GM23248 (cell line): ENCODE measurements at regions not wholly inside any gene's neighbourhood (a gene's known extent, or its start where the extent isn't known, plus 50 kb on each side); places are given as distances from the start of the nearest gene placed in this dataset. TPM values are rescaled to one million over a fixed set of nuclear protein-coding genes. Genes with fewer than 3 reads are reported as not detected.
"Not testable (repeated sequence)": the region's sequence is repeated elsewhere in the genome, so short reads cannot be mapped to it uniquely, and the experiment has no call there.

Source experiments
- DNase-seq: peaks from one replicate; pipeline ENCODE4 v3.0.0-alpha.2; 2015
- H2AFZ ChIP-seq: fragments of 200-600 bp; sonication (generic); 2 replicates; pipeline ENCODE4 v1.6.1; 2016; ENCODE audit warnings: antibody characterized with exemption
- H3F3A ChIP-seq: fragments of 200-600 bp; sonication (generic); 2 replicates; pipeline ENCODE4 v1.6.1; 2016; ENCODE audit warnings: mild to moderate bottlenecking, antibody characterized with exemption, mixed run types; ENCODE audit not compliant: insufficient read depth
- H3K27ac ChIP-seq: fragments of 200-600 bp; sonication (generic); 2 replicates; pipeline ENCODE4 v1.5.1; 2016; ENCODE audit warnings: mild to moderate bottlenecking
- H3K27me3 ChIP-seq: fragments of 200-600 bp; sonication (generic); replicated peaks from 2 replicates; pipeline ENCODE4 v1.6.1; 2016; ENCODE audit warnings: mild to moderate bottlenecking; ENCODE audit not compliant: insufficient read depth
- H3K36me3 ChIP-seq: fragments of 200-600 bp; sonication (generic); 2 replicates; pipeline ENCODE4 v1.6.1; 2016; ENCODE audit warnings: low read depth, mild to moderate bottlenecking
- H3K4me1 ChIP-seq: fragments of 200-600 bp; sonication (generic); 2 replicates; pipeline ENCODE4 v1.6.1; 2016; ENCODE audit warnings: mild to moderate bottlenecking; ENCODE audit not compliant: insufficient read depth
- H3K4me2 ChIP-seq: fragments of 200-600 bp; sonication (generic); one replicate; pipeline ENCODE4 v1.6.1; 2016; ENCODE audit warnings: mild to moderate bottlenecking; ENCODE audit not compliant: unreplicated experiment
- H3K4me3 ChIP-seq: fragments of 200-600 bp; sonication (generic); 2 replicates; pipeline ENCODE4 v1.5.1; 2016; ENCODE audit warnings: mild to moderate bottlenecking
- H3K79me2 ChIP-seq: fragments of 200-600 bp; sonication (generic); 2 replicates; pipeline ENCODE4 v1.6.1; 2016; ENCODE audit warnings: mild to moderate bottlenecking; ENCODE audit not compliant: insufficient read depth
- H3K9ac ChIP-seq: fragments of 200-600 bp; sonication (generic); 2 replicates; pipeline ENCODE4 v1.6.1; 2016; ENCODE audit warnings: mild to moderate bottlenecking
- H3K9me2 ChIP-seq: fragments of 200-600 bp; sonication (generic); 2 replicates; pipeline ENCODE4 v1.6.1; 2016; ENCODE audit warnings: mixed run types, mild to moderate bottlenecking, moderate library complexity; ENCODE audit not compliant: insufficient read depth
- H3K9me3 ChIP-seq: fragments of 200-600 bp; sonication (generic); one replicate; pipeline ENCODE4 v1.6.1; 2017; ENCODE audit warnings: low read depth
- H4K20me1 ChIP-seq: fragments of 200-600 bp; sonication (generic); 2 replicates; pipeline ENCODE4 v1.6.0; 2016; ENCODE audit not compliant: insufficient read depth
- EZH2 ChIP-seq: fragments of 200-600 bp; sonication (generic); IDR thresholded peaks from 2 replicates; pipeline ENCODE4 v1.6.1; 2018; ENCODE audit warnings: antibody characterized with exemption, mild to moderate bottlenecking; ENCODE audit not compliant: insufficient read depth, poor library complexity, severe bottlenecking
- EZH2phosphoT487 ChIP-seq: fragments of 200-600 bp; sonication (generic); IDR thresholded peaks from 2 replicates; pipeline ENCODE4 v1.6.1; 2018; ENCODE audit warnings: antibody characterized with exemption, moderate library complexity, mild to moderate bottlenecking, low read depth; ENCODE audit not compliant: insufficient read depth
- in situ Hi-C: fragments of 300-500 bp; cut with MboI; formaldehyde crosslinking; loops from 2 replicates; pipeline ENCODE4 v1.15.0; 2020
- small RNA-seq: library from RNA; depleted of rRNA; stranded (forward); fragments of <200 nt; gene quantifications from one replicate; pipeline ENCODE3, GENCODE V24; 2014; ENCODE audit warnings: low read depth, low replicate concordance

GRCh38 chrX:87167841-87168240 is 349.8 kb upstream of the KLHL4 start:
- no peak for DNase-seq
- Histone ChIP-seq H3K27me3 (no peaks in the 10 kb centered on the region), H3K36me3 (no peaks in the 10 kb centered on the region), H3K4me2 (no peak overlapping the region), H3K9ac (no peak overlapping the region), H2AFZ (no peak overlapping the region), H4K20me1 (no peaks in the 10 kb centered on the region), H3K9me2 (no peaks in the 10 kb centered on the region), H3K4me3 (no peak overlapping the region), H3F3A (no peaks in the 10 kb centered on the region), H3K4me1 (no peaks in the 10 kb centered on the region), H3K9me3 (no peaks in the 10 kb centered on the region), H3K27ac (no peak overlapping the region), H3K79me2 (no peaks in the 10 kb centered on the region)
- in situ Hi-C loops, result no loop called here
- no peak for TF ChIP-seq EZH2
- TF ChIP-seq EZH2phosphoT487, result no peak

- H3F3A ChIP-seq, H3K4me3 ChIP-seq, H2AFZ ChIP-seq, H3K4me1 ChIP-seq, in situ Hi-C loops, H4K20me1 ChIP-seq, H3K9ac ChIP-seq, H3K4me2 ChIP-seq, H3K27me3 ChIP-seq, H3K27ac ChIP-seq, H3K9me3 ChIP-seq, H3K9me2 ChIP-seq, H3K36me3 ChIP-seq, H3K79me2 ChIP-seq, DNase-seq: not testable (repeated sequence)
These were observed 339.6 kb upstream of the KLHL4 start for GRCh38 chrX:87178009-87178408.

Small RNAs in the stretch of these regions (small RNA-seq; reads per million reads assigned to genes)
- gene RF00279, result not detected
- not detected for gene Z82210.1
